ENCODE measurements at regions not wholly inside any gene's neighbourhood (a gene's known extent, or its start where the extent isn't known, plus 50 kb on each side); places are given as distances from the start of the nearest gene placed in this dataset.
A peak's percentile ranks its signal among the peaks of the same experiment; 100 is the strongest.
"Not testable (repeated sequence)": the region's sequence is repeated elsewhere in the genome, so short reads cannot be mapped to it uniquely, and the experiment has no call there.

- DNase-seq: no peak
Observed at GRCh38 chr1:99361406-99361805, 97.1 kb downstream of the PLPPR4 start.

DNA sequence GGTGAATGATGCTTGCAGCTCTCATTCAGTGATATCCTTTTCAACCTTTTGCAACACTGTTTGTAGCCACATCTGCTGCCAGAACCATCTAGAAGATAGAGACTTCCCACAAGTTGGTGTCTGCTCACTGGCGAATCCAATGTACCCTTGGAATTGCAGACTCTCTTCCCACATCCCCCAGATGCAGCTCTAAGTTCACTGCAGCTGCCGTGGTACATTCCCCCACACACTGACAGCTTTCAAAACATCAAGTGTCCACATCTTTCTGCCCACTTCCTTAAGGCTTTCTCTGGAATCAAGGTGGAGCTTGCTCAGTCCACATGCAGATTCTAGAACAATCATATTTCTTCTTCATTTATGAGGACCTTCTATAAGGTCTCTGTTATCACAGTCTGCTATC is 99.2 kb downstream of the PLPPR4 start:
- DNase-seq: no peak

DNA sequence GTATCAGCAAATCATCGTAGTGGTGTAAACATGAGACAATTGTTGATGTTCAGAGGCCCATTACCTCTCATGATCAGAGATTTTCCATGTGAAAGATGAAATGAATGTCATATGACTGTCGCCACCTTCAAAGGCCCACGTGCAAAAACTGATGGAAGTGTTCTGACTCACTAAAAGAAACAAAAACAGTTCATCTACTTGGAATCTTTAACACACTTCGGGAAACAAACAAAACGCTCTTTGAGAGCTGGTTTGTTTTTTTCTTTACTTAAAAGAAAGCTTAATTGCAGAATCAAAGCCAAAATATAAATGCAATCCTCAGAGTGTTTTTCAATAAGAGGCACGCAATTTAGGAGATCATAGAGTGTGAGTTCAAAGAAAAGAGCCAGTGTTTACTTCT is 100.8 kb downstream of the PLPPR4 start:
- DNase-seq: no peak

- DNase-seq: no peak
Observed at GRCh38 chr1:99365545-99365944, 101.3 kb downstream of the PLPPR4 start.

DNA sequence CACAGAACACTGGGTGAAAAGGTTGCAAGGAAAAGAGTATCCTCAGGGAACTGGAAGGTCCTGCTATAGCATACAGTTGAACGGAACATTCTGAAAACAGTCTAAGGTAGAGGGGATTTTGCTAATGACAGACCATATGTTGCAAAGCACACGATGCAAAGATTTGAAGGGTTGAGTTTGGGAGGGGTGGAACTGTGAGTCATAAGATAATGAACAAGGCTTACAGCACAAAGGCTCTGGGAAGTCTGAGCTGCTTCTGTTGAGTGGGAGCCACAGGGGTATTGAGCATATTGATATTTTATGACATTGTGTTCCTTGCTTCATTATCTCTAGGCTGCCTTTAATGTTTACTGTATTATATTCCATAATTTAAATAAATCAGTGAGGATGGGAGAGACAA is 104.9 kb downstream of the PLPPR4 start:
- DNase-seq: no peak

DNA sequence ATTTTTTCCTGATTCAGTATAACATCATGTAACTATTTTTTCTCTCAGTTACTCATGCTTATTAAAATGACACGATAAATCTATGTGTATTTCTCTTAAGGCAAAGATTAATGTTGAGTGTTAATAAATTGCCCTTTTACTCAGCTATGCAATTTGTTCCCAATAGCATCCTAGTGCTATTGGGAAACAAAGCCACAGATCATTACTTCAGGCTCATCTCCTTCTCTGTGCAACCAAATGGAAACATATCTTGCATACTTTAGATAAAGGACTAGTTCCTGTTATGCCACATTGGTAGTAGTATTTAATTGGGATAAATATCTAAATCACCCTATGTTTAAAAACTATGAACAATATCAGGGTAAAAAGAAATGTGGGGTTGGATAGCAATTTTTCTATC is 106.2 kb downstream of the PLPPR4 start:
- no peak for DNase-seq

DNA sequence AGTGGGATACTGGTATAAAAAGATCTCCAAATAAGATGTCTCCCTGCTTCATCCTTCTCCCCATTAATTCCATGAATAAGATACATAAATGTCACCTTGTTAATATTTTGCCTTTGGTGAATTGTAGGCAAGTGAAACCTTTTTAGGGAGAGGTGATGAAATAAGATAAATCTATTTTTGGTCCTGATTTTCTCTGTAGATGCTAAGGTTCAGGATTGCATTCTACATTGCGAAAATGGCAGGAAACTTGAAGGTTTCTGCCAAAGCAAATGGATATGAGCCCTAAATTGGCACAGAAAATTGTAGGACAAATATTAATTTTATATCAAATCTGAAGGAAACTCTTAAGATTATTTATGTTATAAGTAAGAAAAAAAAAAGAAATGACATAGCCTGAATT is 107.1 kb downstream of the PLPPR4 start:
- DNase-seq: no peak

DNA sequence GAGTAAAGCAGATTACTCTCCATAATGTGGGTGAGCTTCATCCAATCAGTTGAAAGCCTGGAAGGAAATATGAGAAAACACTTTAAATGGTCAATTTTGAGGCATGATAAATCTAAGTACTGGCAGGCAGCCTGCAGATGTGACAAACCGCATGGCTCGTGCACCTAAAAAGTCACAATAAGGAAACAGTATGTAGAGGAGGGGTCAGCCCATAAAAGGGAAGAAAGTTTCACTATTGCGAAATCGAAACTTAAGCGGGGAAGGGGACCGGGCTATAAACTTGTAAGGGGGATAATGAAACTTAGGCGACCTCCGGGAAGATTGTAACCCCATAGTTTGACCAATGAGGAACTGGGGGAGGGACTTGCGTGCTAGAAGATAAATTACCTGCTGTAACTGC is 109.8 kb downstream of the PLPPR4 start:
- no peak for DNase-seq

- not testable (repeated sequence) for DNase-seq
Observed at GRCh38 chr1:99374693-99375092, 110.4 kb downstream of the PLPPR4 start.

GRCh38 chr1:99384021-99384420 is 119.7 kb downstream of the PLPPR4 start:
- DNase-seq: no peak

GRCh38 chr1:99385852-99386251 is 121.6 kb downstream of the PLPPR4 start:
- no peak for DNase-seq

- no peak for DNase-seq
Observed at GRCh38 chr1:99396389-99396788, 132.1 kb downstream of the PLPPR4 start.

GRCh38 chr1:99397029-99397428 is 132.7 kb downstream of the PLPPR4 start:
- DNase-seq: no peak

GRCh38 chr1:99397863-99398262 is 133.6 kb downstream of the PLPPR4 start:
- no peak for DNase-seq

- DNase-seq: not testable (repeated sequence)
Observed at GRCh38 chr1:99401556-99401955, 137.3 kb downstream of the PLPPR4 start.

DNA sequence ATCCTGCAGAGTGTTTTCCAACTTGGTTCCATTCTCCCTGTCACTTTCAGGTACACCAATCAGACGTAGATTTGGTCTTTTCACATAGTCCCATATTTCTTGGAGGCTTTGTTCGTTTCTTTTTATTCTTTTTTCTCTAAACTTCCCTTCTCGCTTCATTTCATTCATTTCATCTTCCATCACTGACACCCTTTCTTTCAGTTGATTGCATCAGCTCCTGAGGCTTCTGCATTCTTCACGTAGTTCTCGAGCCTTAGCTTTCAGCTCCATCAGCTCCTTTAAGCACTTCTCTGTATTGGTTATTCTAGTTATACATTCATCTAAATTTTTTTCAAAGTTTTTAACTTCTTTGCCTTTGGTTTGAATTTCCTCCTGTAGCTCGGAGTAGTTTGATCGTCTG is 140.1 kb downstream of the PLPPR4 start:
- DNase-seq: not testable (repeated sequence)

GRCh38 chr1:99405325-99405724 is 141.0 kb downstream of the PLPPR4 start:
- DNase-seq: not testable (repeated sequence)

DNA sequence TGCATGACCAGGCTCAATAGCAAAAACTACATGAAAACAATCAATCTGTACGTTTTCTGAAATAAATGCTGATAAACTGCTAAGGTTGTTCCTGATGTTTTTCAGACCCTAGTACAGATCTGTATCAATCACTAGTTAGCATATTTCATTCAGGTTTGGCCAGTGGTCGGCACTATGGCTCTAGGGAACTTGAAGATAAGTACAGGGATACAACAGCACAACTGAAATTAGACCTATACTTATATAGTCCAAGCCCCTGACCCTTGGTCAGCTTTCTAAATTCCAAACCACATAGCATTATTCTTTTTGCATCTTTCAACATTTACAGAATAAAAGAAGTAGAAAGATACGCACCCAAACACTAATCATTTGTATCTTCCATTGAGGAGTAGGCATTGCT is 142.7 kb downstream of the PLPPR4 start:
- DNase-seq: no peak

GRCh38 chr1:99424087-99424486 is 159.8 kb downstream of the PLPPR4 start:
- DNase-seq: no peak

- no peak for DNase-seq
Observed at GRCh38 chr1:99429754-99430153, 165.5 kb downstream of the PLPPR4 start.

DNA sequence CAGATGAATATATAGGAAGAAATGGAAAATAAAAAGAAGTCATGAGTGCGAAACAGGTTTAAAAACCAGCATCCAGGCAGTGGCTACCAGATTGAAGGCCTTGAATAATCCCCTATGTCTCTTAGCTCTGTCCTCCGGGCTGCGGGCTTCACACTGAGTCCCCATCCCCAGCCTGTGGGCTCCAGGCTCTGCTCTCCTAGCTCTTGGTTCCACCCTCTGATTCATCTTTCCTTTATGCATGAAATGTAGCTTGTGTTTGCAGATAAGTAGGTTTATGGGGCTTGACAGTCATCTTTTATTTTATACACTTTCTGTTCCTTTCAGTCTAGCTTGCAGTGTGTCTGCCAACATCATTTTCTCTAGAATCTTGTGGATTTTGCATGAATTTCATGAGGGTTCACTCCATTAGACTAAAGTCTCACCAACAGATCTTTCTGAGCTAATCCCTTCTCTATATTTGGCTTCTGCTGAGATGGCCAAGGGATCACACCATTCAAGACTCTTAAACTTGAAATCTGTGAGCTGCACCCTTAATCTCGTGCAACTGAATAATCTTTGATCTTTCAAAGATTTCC is 174.5 kb downstream of the PLPPR4 start:
- no peak for DNase-seq

DNA sequence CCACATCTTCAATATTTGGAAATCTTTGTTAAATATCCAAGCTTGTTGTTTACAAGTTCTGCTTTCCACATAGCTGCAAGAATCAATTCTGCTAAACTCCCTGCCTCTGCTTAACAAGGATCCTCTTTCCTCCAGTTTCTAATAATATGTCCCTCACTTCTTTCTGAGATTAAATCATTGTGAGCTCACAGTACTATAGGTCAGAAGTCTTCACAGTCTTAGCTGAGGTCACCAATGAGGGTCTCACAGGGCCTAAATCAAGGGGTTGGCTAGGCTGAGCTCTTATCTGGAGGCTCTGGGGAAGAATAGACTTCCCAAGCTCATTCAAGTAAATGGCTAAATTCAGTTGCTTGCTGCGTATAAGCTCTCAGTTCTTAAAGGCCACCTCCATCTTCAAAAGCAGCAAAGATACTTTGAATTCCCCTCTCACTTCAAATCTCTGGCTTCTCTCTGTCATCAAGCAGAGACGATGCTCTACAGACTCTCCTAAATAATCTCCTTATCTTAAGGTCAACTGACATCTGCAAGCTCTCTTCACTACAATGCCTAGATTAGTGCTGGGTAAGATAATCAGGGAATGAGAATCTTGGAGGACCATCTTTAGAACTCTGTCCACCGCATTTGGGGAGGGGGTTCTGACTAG is 175.3 kb downstream of the PLPPR4 start:
- DNase-seq: no peak

DNA sequence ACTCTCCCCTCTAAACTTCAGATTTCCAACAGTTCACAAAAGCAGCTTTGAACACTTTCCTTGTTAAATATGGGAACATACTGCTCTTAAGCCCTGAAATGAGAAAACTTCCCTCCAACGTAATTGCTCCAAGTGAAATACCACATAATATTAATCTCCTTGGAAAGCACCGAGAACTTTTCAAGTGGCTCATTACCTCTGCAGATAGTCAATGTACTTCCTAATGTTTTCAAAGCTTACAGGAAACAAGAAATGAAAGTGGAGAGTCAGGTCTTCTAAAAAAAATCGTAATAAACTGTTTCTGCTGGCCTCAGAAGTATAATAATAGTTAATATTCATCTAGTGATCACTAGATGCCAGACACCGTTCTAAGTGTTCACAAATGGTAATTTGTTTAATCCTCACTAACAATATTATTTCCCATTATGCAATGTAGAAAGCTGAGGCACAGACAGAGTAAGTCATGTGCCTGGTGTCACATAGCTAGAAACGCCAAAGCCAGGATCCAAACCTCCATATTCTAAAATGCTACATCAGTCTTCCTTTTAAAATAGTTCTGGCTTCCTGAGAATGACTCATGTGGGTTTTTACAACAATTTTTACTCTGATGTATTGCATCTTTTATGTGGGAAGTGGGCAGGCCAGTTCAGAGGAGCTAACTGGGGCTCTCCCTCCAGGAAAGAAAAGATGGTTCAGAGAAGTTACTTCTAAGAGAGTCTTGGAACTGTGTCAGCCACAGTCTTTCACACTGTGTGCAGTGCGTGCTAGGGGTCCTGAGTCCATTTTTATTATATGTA is 177.2 kb downstream of the PLPPR4 start:
- peak; percentile 14 for DNase-seq

DNA sequence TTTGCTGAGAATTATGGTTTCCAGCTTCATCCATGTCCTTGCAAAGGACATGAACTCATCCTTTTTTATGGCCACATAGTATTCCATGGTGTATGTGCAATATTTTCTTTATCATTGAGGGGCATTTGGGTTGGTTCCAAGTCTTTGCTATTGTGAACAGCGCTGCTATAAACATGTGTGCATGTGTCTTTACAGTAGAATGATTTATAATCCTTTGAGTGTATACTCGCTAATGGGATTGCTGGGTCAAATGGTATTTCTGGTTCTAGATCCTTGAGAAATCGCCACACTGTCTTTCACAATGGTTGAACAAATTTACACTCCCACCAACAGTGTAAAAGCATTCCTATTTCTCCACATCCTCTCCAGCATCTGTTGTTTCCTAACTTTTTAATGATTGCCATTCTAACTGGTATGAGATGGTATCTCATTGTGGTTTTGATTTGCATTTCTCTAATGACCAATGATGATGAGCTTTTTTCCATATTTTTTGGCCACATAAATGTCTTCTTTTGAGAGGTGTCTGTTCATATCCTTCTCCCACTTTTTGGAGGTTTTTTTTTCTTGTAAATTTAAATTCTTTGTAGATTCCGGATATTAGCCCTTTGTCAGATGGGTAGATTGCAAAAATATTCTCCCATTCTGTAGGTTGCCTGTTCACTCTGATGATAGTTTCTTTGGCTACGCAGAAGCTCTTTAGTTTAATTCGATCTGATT is 180.1 kb downstream of the PLPPR4 start:
- DNase-seq: not testable (repeated sequence)

Measured in activated CD4-positive, alpha-beta T cell treated with anti-CD3 and anti-CD28 coated beads, Interleukin-2, Interleukin-6, amounts not matched to agents 100 ng/mL and 50 ng/mL, durations not matched to agents 16 hours and 8 hours (primary cell).